H1 (cell line): ENCODE measurements at regions not wholly inside any gene's neighbourhood (a gene's known extent, or its start where the extent isn't known, plus 50 kb on each side); places are given as distances from the start of the nearest gene placed in this dataset.

Source experiments
- ASH2L ChIP-seq: fragments of 200-600, 300-600 bp; sonication (generic); IDR thresholded peaks from one replicate; pipeline ENCODE4 v1.7.1; 2017; ENCODE audit warnings: low read length
- CTCF ChIP-seq, 3 experiments: IDR thresholded peaks; 1 replicate in 2 of 3; 2 replicates in 1 of 3; pipeline versions ENCODE4 v1.5.1 to v1.6.1; 2011; ENCODE audit warnings: low read length in 3 of 3, mild to moderate bottlenecking in 3 of 3, inconsistent platforms in 2 of 3, low read depth in 1 of 3, moderate library complexity in 1 of 3; ENCODE audit not compliant: insufficient read depth in 1 of 3; ENCODE audit errors: control extremely low read depth in 1 of 3
- EGR1 ChIP-seq: IDR thresholded peaks from 2 replicates; pipeline ENCODE4 v1.6.1; 2011; ENCODE audit warnings: low read depth, low read length, borderline replicate concordance
- EP300 ChIP-seq, 2 experiments: IDR thresholded peaks; 1 replicate in 1 of 2; 2 replicates in 1 of 2; pipeline ENCODE4 v1.6.1; 2011 to 2012; ENCODE audit warnings: low read depth in 2 of 2, low read length in 2 of 2, mild to moderate bottlenecking in 2 of 2, borderline replicate concordance in 1 of 2, inconsistent platforms in 1 of 2, moderate library complexity in 1 of 2
- EZH2 ChIP-seq: fragments of 200-600 bp; sonication (generic); IDR thresholded peaks from 2 replicates; pipeline ENCODE4 v1.7.1; 2012; ENCODE audit warnings: low read depth, mild to moderate bottlenecking, moderate library complexity, low read length, inconsistent platforms; ENCODE audit not compliant: severe bottlenecking
- GABPA ChIP-seq: IDR thresholded peaks from 2 replicates; pipeline ENCODE4 v1.6.1; 2011; ENCODE audit warnings: mild to moderate bottlenecking, low read length, moderate library complexity, borderline replicate concordance; ENCODE audit not compliant: insufficient read depth
- JUN ChIP-seq: IDR thresholded peaks from 2 replicates; pipeline ENCODE4 v1.6.1; 2011; ENCODE audit warnings: low read depth, mild to moderate bottlenecking, improper control_type of control experiment, low read length
- JUND ChIP-seq: IDR thresholded peaks from 2 replicates; pipeline ENCODE4 v1.6.1; 2011; ENCODE audit warnings: mild to moderate bottlenecking, improper control_type of control experiment, low read length
- PHF8 ChIP-seq: fragments of 200-600 bp; sonication (generic); conservative IDR thresholded peaks from 2 replicates; pipeline ENCODE4 v1.7.1; 2012; ENCODE audit warnings: low read depth, mild to moderate bottlenecking, inconsistent platforms, low read length, moderate library complexity
- POLR2A ChIP-seq, 2 experiments: IDR thresholded peaks; 1 replicate in 1 of 2; 2 replicates in 1 of 2; pipeline ENCODE4 v1.6.1; 2011; ENCODE audit warnings: low read depth in 2 of 2, low read length in 2 of 2, mild to moderate bottlenecking in 2 of 2; ENCODE audit errors: control extremely low read depth in 1 of 2
- SP4 ChIP-seq: IDR thresholded peaks from 2 replicates; pipeline ENCODE4 v1.6.1; 2012; ENCODE audit warnings: low read length, inconsistent platforms
- TBP ChIP-seq: IDR thresholded peaks from 2 replicates; pipeline ENCODE4 v1.6.1; 2011; ENCODE audit warnings: low read depth, low read length, improper control_type of control experiment

- TF ChIP-seq CTCF (IDR thresholded peaks at IDR 0.05; ENCODE audit: control extremely low read depth in 1 of 3, insufficient read depth in 1 of 3, low read depth in 1 of 3, low read length in 3 of 3) (no peak), EZH2 (no peak), GABPA (no peak), JUND (no peak), TBP (no peak), SP4 (no peak), POLR2A (IDR thresholded peaks at IDR 0.05; ENCODE audit: control extremely low read depth in 1 of 2, low read depth in 2 of 2, low read length in 2 of 2) (no peak), ASH2L (no peak), PHF8 (no peak), EP300 (IDR thresholded peaks at IDR 0.05; ENCODE audit: borderline replicate concordance in 1 of 2, low read depth in 2 of 2, low read length in 2 of 2) (no peak), JUN (no peak), EGR1 (no peak)
These were observed 325.8 kb upstream of the DPH6 start for GRCh38 chr15:35871812-35872211.
